GM19467 (cell line): ENCODE measurements at regions not wholly inside any gene's neighbourhood (a gene's known extent, or its start where the extent isn't known, plus 50 kb on each side); places are given as distances from the start of the nearest gene placed in this dataset.

Experiments
- ATAC-seq: cut with Tn5 transposase; IDR thresholded peaks from one replicate; pipeline ENCODE4 v1.9.1; 2021; ENCODE audit warnings: mild to moderate bottlenecking, moderate library complexity; ENCODE audit not compliant: unreplicated experiment

GRCh38 chr5:28009576-28009975, 971.2 kb upstream of the CDH9 start:
- ATAC-seq = no peak

- no peak for ATAC-seq
These were observed 958.3 kb upstream of the CDH9 start for GRCh38 chr5:27996665-27997064.

GRCh38 chr5:27995867-27996266, 957.5 kb upstream of the CDH9 start:
- ATAC-seq = no peak

- ATAC-seq = no peak
These were observed 939.9 kb upstream of the CDH9 start for GRCh38 chr5:27978322-27978721.

- ATAC-seq = no peak
These were observed 930.8 kb upstream of the CDH9 start for GRCh38 chr5:27969157-27969556.

- ATAC-seq = no peak
These were observed 924.8 kb upstream of the CDH9 start for GRCh38 chr5:27963050-27963783.

- ATAC-seq = no peak
These were observed 923.8 kb upstream of the CDH9 start for GRCh38 chr5:27962198-27962597.

- no peak for ATAC-seq
These were observed 908.7 kb upstream of the CDH9 start for GRCh38 chr5:27947088-27947487.

- ATAC-seq = no peak
These were observed 906.1 kb upstream of the CDH9 start for GRCh38 chr5:27944471-27944870.

- no peak for ATAC-seq
These were observed 900.6 kb upstream of the CDH9 start for GRCh38 chr5:27938989-27939388.

- no peak for ATAC-seq
These were observed 889.7 kb upstream of the CDH9 start for GRCh38 chr5:27928060-27928459.

- no peak for ATAC-seq
These were observed 872.8 kb upstream of the CDH9 start for GRCh38 chr5:27911216-27911615.

GRCh38 chr5:27908341-27908740, 870.0 kb upstream of the CDH9 start:
- ATAC-seq = no peak

- ATAC-seq = no peak
These were observed 868.7 kb upstream of the CDH9 start for GRCh38 chr5:27906931-27907601.

GRCh38 chr5:27906481-27906880, 868.1 kb upstream of the CDH9 start:
- no peak for ATAC-seq

GRCh38 chr5:27900761-27901160, 862.4 kb upstream of the CDH9 start:
- ATAC-seq = no peak

- ATAC-seq = no peak
These were observed 837.7 kb upstream of the CDH9 start for GRCh38 chr5:27876071-27876470.

- no peak for ATAC-seq
These were observed 836.8 kb upstream of the CDH9 start for GRCh38 chr5:27875148-27875547.

- ATAC-seq = no peak
These were observed 829.9 kb upstream of the CDH9 start for GRCh38 chr5:27868292-27868691.

- no peak for ATAC-seq
These were observed 817.1 kb upstream of the CDH9 start for GRCh38 chr5:27855491-27855890.

- ATAC-seq = no peak
These were observed 816.0 kb upstream of the CDH9 start for GRCh38 chr5:27854243-27854852.

GRCh38 chr5:27845248-27845647, 806.9 kb upstream of the CDH9 start:
- no peak for ATAC-seq
